Progenitor cell of endocrine pancreas (in vitro differentiated cells): ENCODE measurements at regions not wholly inside any gene's neighbourhood (a gene's known extent, or its start where the extent isn't known, plus 50 kb on each side); places are given as distances from the start of the nearest gene placed in this dataset.

ENCODE experiments used
- DNase-seq: peaks from one replicate; pipeline ENCODE4 v3.0.0; 2021; ENCODE audit warnings: low spot score; ENCODE audit not compliant: unreplicated experiment
- H3K27ac Mint-ChIP-seq: 2 replicates; pipeline ENCODE4 v1.8.0; 2021; ENCODE audit warnings: mild to moderate bottlenecking, moderate library complexity, mixed read lengths
- H3K27me3 Mint-ChIP-seq: 2 replicates; pipeline ENCODE4 v1.8.0; 2021; ENCODE audit warnings: mixed read lengths
- H3K36me3 Mint-ChIP-seq: 2 replicates; pipeline ENCODE4 v1.8.0; 2022; ENCODE audit warnings: mixed read lengths; ENCODE audit not compliant: insufficient read depth
- H3K4me1 Mint-ChIP-seq: 2 replicates; pipeline ENCODE4 v1.8.0; 2021; ENCODE audit warnings: low read depth, mixed read lengths
- H3K4me3 Mint-ChIP-seq: 2 replicates; pipeline ENCODE4 v1.8.0; 2021; ENCODE audit warnings: low read depth, mild to moderate bottlenecking, moderate library complexity, mixed read lengths
- H3K9me3 Mint-ChIP-seq: 2 replicates; pipeline ENCODE4 v1.8.0; 2021; ENCODE audit warnings: low read depth, mixed read lengths
- TF ChIP-seq, protein P1 (sequence below): fragments of 200-600 bp; sonication (generic); IDR thresholded peaks from one replicate; pipeline ENCODE4 v1.5.0; 2021; ENCODE audit warnings: antibody characterized with exemption, mild to moderate bottlenecking; ENCODE audit not compliant: unreplicated experiment

DNA sequence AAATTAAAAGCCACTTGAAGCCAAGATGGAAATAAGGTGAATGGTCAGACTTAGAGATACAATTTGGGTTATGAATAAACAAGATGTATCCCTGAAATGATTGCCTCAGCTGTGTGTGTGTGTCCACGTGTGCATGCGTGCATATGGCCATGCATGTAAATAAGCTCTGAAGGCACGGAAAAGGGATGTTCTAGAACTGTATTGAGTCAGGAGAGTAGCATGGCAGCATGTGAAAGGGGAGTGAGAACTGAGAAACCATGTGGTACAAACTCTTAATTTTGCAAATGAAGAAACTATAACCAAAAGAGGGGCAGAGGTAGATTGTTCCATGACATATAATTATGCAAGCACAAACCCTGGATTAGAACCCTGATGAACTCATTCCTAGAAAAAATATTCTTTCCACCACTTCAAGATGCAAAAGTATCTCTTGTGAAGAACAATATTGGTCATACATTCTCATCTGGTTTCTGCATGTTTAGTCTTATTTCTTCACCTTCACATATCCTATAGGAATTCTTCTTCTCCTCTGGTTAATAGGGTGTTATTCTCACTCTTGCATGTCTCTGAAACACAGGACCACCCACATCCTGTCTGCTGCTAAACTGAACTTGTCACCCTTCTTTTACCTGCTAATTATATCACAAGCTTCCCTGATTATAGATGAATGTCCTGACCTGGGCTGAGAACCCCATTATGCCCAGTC lies 455.8 kb downstream of the SETBP1 start:
- Mint-ChIP-seq H3K4me1 (no peaks in the 10 kb centered on the region), H3K27me3 (peaks cover 4% of the 10 kb centered on the region), H3K9me3 (peaks cover 8% of the 10 kb centered on the region), H3K4me3 (no peak overlapping the region), H3K27ac (no peak overlapping the region), H3K36me3 (peaks cover 1% of the 10 kb centered on the region)
- TF ChIP-seq, protein P1, sequence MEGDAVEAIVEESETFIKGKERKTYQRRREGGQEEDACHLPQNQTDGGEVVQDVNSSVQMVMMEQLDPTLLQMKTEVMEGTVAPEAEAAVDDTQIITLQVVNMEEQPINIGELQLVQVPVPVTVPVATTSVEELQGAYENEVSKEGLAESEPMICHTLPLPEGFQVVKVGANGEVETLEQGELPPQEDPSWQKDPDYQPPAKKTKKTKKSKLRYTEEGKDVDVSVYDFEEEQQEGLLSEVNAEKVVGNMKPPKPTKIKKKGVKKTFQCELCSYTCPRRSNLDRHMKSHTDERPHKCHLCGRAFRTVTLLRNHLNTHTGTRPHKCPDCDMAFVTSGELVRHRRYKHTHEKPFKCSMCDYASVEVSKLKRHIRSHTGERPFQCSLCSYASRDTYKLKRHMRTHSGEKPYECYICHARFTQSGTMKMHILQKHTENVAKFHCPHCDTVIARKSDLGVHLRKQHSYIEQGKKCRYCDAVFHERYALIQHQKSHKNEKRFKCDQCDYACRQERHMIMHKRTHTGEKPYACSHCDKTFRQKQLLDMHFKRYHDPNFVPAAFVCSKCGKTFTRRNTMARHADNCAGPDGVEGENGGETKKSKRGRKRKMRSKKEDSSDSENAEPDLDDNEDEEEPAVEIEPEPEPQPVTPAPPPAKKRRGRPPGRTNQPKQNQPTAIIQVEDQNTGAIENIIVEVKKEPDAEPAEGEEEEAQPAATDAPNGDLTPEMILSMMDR, result no peak
- DNase-seq, result no peak

DNA sequence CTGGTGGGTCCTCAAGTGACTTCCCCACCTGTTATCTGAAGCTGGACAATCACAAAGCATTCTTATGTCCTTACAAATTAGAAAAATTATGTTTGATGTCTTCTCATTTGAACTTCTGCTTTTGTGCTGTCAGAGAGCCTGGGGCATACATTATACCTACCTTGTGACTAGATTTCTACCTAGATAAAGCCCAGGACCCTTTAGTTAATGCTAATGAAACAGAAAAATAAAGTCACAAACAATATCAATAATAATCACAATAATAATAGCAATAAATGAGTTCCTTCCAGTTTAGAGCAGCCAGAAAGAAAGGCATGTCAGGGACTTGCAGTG lies 456.4 kb downstream of the SETBP1 start:
- Mint-ChIP-seq H3K36me3 (peaks cover 1% of the 10 kb centered on the region), H3K4me1 (no peaks in the 10 kb centered on the region), H3K27ac (no peak overlapping the region), H3K4me3 (no peak overlapping the region), H3K27me3 (peaks cover 4% of the 10 kb centered on the region), H3K9me3 (peaks cover 11% of the 10 kb centered on the region)
- DNase-seq, result no peak
- TF ChIP-seq, protein P1, result no peak

DNA sequence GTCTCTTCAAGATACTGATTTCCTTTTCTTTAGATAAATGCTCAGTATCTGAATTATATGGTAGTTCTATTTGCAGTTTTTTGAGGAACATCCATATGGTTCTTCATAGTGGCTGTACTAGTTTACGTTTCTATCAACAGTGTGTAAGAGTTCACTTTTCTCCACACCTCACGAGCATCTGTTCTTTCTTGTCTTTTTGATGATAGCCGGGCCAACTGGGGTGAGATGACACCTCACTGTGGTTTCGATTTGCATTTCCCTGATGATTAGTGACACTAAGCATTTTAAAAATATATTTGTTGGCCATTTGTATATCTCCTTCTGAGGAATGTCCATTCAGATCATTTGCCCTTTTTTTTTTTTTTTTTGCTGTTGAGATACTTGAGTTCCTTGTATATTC lies 458.8 kb downstream of the SETBP1 start:
- Mint-ChIP-seq H3K36me3 (peaks cover 1% of the 10 kb centered on the region), H3K27ac (no peak overlapping the region)
- DNase-seq, result no peak

DNA sequence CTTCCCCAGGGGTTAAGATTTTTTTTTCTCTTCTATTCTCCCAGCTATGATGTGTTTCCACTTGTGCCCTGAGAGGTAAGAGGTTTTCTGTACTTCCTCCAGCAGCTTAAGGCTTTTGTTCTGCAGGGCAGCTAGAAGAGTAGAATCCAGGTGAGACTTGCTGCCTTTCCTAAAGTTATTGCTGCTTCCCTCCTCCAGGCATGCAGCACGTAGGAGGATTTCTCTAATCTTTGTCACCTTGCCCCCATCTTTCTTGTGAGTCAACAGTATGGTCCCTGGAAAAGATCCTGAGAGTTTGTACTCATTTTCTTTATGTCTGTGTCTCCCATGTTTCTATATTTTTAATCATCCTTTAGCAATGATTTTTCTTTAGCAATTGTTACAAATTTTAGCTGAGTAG lies 462.2 kb downstream of the SETBP1 start:
- H3K27ac Mint-ChIP-seq, result peak overlapping the region; percentile 39
- H3K9me3 Mint-ChIP-seq, result peaks cover 13% of the 10 kb centered on the region
- H3K4me1 Mint-ChIP-seq, result no peaks in the 10 kb centered on the region
- TF ChIP-seq, protein P1, result no peak
- peaks cover 2% of the 10 kb centered on the region for H3K27me3 Mint-ChIP-seq
- no peak for DNase-seq
- no peak overlapping the region for H3K4me3 Mint-ChIP-seq
- H3K36me3 Mint-ChIP-seq, result peaks cover 1% of the 10 kb centered on the region

More for the DNA sequence above, 458.8 kb downstream of the SETBP1 start:
- H3K27me3 Mint-ChIP-seq, result peaks cover 6% of the 10 kb centered on the region
- no peak overlapping the region for H3K4me3 Mint-ChIP-seq
- H3K9me3 Mint-ChIP-seq, result peaks cover 13% of the 10 kb centered on the region
- no peaks in the 10 kb centered on the region for H3K4me1 Mint-ChIP-seq
- TF ChIP-seq, protein P1, result no peak

DNA sequence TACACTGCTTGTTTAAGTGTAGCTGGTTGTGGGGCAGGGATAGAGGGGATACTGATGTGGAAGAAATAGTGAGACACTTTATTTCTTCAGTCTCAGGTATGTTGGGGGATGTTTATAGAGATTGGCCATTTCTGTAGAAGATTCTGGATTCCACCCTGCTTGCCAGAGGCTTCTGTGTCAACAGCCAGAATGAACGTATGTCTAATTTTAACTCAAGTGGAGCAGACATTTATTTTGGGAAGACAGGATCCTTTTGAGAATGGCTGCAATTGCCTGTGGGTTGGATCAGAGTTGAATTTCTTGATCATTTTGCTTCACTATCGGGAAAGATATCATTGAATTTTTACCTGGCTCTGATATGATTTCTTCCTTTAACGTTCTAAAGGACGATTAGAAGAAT lies 465.6 kb upstream of the SLC14A2 start:
- H3K36me3 Mint-ChIP-seq, result no peaks in the 10 kb centered on the region
- H3K9me3 Mint-ChIP-seq, result no peaks in the 10 kb centered on the region
- H3K4me1 Mint-ChIP-seq, result no peaks in the 10 kb centered on the region
- DNase-seq, result no peak
- H3K27ac Mint-ChIP-seq, result no peak overlapping the region
- H3K27me3 Mint-ChIP-seq, result no peaks in the 10 kb centered on the region
- TF ChIP-seq, protein P1, result no peak
- no peak overlapping the region for H3K4me3 Mint-ChIP-seq
